ENCODE measurements at regions not wholly inside any gene's neighbourhood (a gene's known extent, or its start where the extent isn't known, plus 50 kb on each side); places are given as distances from the start of the nearest gene placed in this dataset.
A peak's percentile ranks its signal among the peaks of the same experiment; 100 is the strongest.

GRCh38 chr4:125703443-125703842, 388.7 kb downstream of the FAT4 start:
- DNase-seq: no peak

- no peak for DNase-seq
These were observed 390.0 kb downstream of the FAT4 start for GRCh38 chr4:125704726-125705125.

- DNase-seq: no peak
These were observed 390.9 kb downstream of the FAT4 start for GRCh38 chr4:125705681-125706080.

DNA sequence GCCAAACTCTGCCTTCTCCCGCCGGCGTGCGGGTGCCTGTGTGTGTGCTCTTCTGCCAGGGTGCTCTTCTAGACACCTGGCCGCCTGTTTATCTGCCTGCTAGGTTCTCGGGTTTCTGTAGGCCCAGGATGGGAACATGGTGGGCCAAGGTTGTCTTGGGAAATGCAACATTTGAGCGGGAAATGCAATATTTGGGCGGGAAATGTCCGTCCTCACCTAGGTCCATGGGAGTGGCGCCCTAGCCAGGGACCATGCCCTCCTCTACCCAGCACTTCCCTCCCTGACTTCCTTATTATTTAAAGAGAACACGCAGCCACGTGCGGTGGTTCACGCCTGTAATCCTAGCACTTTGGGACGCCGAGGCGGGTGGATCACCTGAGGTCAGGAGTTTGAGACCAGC, 392.6 kb downstream of the FAT4 start:
- no peak for DNase-seq

DNA sequence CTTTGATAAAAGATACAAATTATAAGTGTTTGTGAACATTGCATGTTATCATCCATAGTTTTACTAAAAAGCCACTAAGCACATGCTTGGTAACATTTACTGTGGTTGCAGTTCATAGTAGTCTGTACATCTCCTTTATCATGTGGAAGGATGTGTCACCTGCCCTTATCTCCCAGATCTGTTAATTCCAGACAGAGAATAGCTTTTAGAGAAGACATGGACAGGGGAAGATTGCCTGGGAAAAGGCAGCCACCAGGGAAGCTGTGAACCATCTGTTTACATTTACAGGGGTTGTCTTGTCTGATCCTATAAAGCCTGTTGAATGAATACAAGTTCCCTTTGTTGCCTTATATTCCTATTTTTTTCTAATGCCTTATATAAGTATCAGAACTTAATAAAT, 396.0 kb downstream of the FAT4 start:
- DNase-seq: no peak

DNA sequence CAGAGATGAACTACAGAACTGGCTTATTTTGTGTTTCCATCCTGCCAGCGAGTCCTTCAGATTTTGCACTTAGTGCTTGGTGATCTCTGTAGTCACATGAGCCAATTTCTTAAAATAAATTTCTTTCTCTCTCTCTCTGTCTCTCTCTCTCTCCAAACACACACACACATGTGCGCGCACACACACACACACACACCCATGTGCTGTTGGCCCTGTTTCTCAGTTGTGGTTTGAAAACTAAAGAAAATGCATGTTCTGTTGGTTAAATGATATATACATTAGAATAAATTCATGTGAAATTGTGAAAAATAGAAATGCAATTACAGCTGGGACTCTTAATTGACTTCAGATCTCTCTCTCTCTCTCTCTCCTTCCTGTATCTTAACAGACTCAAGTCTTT, 399.3 kb downstream of the FAT4 start:
- DNase-seq: no peak

DNA sequence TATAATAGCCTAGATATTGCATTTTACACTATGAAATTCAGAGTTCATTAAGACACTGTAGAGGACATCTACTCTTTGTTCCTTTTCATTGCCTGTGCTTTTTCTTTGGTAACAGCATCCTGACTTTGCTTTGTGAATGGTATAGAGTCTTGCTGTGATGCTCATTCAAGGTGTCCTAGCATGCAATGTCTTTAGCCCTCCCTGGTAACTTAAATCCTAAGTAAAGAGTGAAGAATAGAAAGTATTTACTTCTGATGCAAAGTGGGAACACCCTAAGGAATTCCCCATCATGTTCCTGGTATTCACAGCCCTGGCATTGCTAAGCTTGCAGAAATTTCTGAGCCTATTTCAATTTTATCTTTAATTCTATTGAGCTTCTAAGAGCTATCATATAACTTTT, 400.1 kb downstream of the FAT4 start:
- DNase-seq: no peak

GRCh38 chr4:125719987-125720386, 405.2 kb downstream of the FAT4 start:
- DNase-seq: no peak

DNA sequence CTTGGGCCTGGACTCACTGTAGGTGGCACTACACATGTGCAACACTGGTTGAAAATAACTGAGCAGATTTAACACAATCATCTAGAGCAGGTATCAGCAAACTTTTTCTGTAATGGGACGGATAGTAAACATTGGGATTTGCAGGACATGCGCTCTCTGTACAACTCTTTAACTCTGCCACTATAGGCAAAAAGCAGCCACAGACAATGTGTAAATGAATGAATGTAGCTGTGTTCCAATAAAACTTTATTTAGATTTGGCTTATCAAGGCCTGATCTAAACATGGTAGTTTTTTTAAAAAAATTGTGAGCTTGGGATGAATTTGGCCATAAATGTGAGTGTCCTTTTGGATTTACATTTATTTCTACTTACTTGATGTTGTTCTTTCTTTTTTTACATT, 407.3 kb downstream of the FAT4 start:
- DNase-seq: no peak

- no peak for DNase-seq
These were observed 411.3 kb downstream of the FAT4 start for GRCh38 chr4:125725957-125726525.

- DNase-seq: no peak
These were observed 413.2 kb downstream of the FAT4 start for GRCh38 chr4:125727931-125728330.

- no peak for DNase-seq
These were observed 413.8 kb downstream of the FAT4 start for GRCh38 chr4:125728568-125728967.

DNA sequence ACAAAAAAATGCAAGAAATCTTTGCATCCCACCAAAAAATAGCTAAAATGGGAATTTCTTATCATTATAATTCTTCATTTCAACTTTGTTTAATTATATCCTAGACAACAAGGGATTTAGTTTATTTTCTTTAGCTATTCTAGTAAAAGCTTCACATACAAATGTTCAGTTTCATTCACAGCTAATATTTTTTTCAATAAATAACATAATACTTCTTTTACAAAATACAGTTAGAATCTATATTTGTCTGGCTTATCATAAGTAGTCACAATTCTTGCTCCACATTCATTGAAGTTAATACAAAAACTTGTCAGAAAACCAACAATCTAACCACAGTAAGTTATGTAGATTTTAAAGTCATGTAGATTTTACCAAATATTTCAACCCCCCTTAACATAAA, 414.4 kb downstream of the FAT4 start:
- DNase-seq: no peak

- no peak for DNase-seq
These were observed 417.9 kb downstream of the FAT4 start for GRCh38 chr4:125732632-125733031.

DNA sequence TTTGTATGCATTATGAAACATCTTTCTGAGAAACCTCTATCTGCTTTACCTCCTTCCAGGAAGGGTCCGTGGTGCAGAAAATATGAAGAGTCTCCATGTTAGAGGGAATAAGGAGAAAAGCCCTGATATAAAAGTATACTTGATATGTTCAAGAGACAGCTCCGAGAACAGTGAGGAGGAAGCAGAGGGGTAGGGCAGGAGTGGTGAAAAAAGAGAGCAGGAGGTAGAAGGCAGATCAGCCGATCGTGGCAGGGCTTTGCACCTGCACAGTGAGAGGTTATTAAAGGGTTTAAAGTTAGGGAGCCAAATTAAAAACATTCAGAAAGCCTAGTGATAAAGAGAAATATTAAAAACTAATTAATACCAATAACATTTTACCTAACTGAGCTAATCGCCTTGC, 419.7 kb downstream of the FAT4 start:
- DNase-seq: no peak

DNA sequence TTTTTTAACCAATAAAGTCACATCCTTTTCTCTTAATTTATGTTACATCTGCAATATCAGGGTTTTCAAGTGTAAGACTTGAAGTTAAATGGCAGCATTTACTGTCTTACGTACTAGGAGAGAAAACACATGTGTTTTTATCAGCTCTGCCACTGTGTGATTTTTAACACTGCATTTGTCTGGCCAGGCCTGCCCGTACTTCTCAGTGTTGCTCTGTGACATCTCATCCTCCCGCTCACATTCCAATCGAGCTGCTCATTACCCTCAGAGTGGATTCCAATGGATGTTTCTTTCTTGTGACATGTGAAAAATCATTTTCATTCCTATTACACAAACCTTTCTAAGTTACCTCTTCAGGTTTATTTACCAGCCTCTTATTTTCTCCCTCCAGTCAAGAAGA, 420.3 kb downstream of the FAT4 start:
- no peak for DNase-seq

DNA sequence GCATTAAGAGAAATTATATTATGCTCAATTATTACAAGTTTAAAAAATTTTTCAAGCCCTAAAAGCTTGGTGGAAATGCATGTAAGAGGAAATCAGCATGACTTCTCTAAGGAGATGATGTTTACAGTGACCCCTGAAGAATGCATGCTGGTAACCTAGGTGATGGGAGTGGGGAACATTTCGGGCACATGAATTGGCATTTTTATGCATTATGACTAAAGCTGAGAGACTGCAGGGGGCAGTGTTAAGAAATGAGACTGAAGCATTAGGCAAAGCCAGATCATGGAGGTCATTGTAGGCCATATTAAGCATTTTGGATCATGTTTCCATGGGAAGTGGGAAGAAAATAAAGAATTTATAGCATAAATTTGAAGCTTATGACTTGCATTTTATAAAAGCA, 421.3 kb downstream of the FAT4 start:
- DNase-seq: no peak

GRCh38 chr4:125739760-125740159, 425.0 kb downstream of the FAT4 start:
- no peak for DNase-seq

- no peak for DNase-seq
These were observed 427.2 kb downstream of the FAT4 start for GRCh38 chr4:125741825-125742452.

GRCh38 chr4:125744891-125745364, 430.2 kb downstream of the FAT4 start:
- DNase-seq: no peak

GRCh38 chr4:125749354-125749753, 434.6 kb downstream of the FAT4 start:
- DNase-seq: no peak

DNA sequence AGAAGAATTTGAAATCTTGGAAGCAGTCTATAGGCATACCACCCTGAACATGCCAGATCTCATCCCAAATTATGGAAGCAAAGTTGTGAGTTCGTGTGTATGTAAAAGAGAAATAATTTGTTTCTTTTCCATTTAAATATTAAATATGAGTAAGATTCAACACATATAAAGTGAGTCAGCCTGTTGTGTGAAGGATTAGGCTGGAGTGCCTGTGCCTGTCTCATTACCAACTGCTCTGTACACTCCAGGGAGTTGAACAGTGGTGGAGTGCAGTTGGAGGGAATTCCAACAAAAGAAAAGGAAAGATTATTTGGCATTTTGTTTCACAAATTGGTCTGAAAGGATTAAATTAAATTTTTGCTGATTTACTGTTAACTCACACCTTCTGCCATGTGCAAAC, 435.6 kb downstream of the FAT4 start:
- no peak for DNase-seq

- DNase-seq: peak; percentile 38
These were observed 436.2 kb downstream of the FAT4 start for GRCh38 chr4:125750828-125751466.

DNA sequence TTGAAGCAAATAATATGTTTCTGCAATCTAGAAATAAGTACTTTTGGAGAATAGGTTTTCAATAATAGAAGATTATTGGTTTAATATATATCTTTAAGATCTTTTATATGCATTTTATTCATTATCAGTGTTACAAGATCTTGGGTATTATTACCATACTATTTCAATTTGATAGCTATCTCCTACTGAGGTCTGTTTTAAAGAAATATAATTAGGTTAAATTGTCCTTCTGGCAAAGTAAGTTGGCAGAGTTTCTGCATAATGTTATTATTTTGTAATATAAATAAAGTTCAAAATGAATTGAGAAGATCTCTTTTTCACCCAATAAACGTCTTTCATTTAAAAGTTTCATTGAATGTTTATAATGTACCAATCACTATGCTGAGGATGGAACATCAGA, 443.7 kb downstream of the FAT4 start:
- DNase-seq: no peak
